NCI-H69 (cell line): ENCODE measurements at regions not wholly inside any gene's neighbourhood (a gene's known extent, or its start where the extent isn't known, plus 50 kb on each side); places are given as distances from the start of the nearest gene placed in this dataset.
"Not testable (repeated sequence)": the region's sequence is repeated elsewhere in the genome, so short reads cannot be mapped to it uniquely, and the experiment has no call there.

Experiments
- DNase-seq: peaks from one replicate; lab custom pipeline; 2025; lab: John Stamatoyannopoulos, UW

- no peak for DNase-seq
These were observed 171.6 kb downstream of the VAPA start for GRCh38 chr18:10085416-10085815.

GRCh38 chr18:10085876-10086275 lies 172.1 kb downstream of the VAPA start:
- peak; percentile 50 for DNase-seq

GRCh38 chr18:10086458-10087210 lies 172.8 kb downstream of the VAPA start:
- DNase-seq = peak; percentile 88

GRCh38 chr18:10088734-10089133 lies 174.9 kb downstream of the VAPA start:
- no peak for DNase-seq

- peak; percentile 52 for DNase-seq
These were observed 176.1 kb downstream of the VAPA start for GRCh38 chr18:10089881-10090280.

- DNase-seq = peak; percentile 24
These were observed 176.9 kb downstream of the VAPA start for GRCh38 chr18:10090668-10091067.

- no peak for DNase-seq
These were observed 179.6 kb downstream of the VAPA start for GRCh38 chr18:10093445-10093844.

- no peak for DNase-seq
These were observed 180.3 kb downstream of the VAPA start for GRCh38 chr18:10094154-10094553.

GRCh38 chr18:10094655-10095054 lies 180.8 kb downstream of the VAPA start:
- DNase-seq = no peak

GRCh38 chr18:10095356-10095755 lies 181.5 kb downstream of the VAPA start:
- no peak for DNase-seq

GRCh38 chr18:10099539-10100140 lies 185.8 kb downstream of the VAPA start:
- peak; percentile 27 for DNase-seq

GRCh38 chr18:10100196-10100595 lies 186.4 kb downstream of the VAPA start:
- DNase-seq = no peak

- DNase-seq = peak; percentile 90
These were observed 187.3 kb downstream of the VAPA start for GRCh38 chr18:10100941-10101701.

- DNase-seq = peak; percentile 22
These were observed 187.9 kb downstream of the VAPA start for GRCh38 chr18:10101729-10102128.

GRCh38 chr18:10105118-10105517 lies 191.3 kb downstream of the VAPA start:
- not testable (repeated sequence) for DNase-seq

- no peak for DNase-seq
These were observed 197.4 kb downstream of the VAPA start for GRCh38 chr18:10111191-10111590.

- DNase-seq = no peak
These were observed 198.1 kb downstream of the VAPA start for GRCh38 chr18:10111944-10112343.

- DNase-seq = no peak
These were observed 199.6 kb downstream of the VAPA start for GRCh38 chr18:10113121-10114022.

GRCh38 chr18:10114717-10115463 lies 201.1 kb downstream of the VAPA start:
- peak; percentile 100 for DNase-seq

- DNase-seq = no peak
These were observed 202.8 kb downstream of the VAPA start for GRCh38 chr18:10116574-10116973.

GRCh38 chr18:10119528-10119927 lies 205.7 kb downstream of the VAPA start:
- DNase-seq = no peak
